ENCODE measurements at regions not wholly inside any gene's neighbourhood (a gene's known extent, or its start where the extent isn't known, plus 50 kb on each side); places are given as distances from the start of the nearest gene placed in this dataset.

DNA sequence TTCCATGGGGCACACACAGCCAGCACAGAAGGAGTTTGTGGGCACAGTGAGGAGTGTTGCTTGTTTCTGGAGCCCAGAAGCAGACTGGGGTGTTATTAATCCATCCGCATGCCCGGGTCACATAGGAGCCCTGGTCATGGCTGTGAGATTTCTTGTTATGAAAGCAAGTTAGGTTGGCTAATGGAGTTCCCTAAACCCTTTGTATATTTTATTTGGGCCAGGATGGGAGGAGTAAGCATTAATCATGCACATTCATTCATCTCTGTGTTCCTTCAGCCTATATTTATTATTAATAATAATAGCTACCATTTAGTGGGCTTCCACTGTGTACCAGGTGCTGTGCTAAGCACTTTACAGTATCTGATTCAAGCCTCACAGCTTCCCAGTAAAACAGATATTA lies 200.6 kb upstream of the CDH5 start:
- no peaks in the 10 kb centered on the region for H3K4me1 ChIP-seq (ENCODE audit: low read depth)
- no peak for DNase-seq
- no peak for ATAC-seq
- intact Hi-C loops (cut with DNase I, micrococcal nuclease): no loop called here
- TF ChIP-seq, protein P1, sequence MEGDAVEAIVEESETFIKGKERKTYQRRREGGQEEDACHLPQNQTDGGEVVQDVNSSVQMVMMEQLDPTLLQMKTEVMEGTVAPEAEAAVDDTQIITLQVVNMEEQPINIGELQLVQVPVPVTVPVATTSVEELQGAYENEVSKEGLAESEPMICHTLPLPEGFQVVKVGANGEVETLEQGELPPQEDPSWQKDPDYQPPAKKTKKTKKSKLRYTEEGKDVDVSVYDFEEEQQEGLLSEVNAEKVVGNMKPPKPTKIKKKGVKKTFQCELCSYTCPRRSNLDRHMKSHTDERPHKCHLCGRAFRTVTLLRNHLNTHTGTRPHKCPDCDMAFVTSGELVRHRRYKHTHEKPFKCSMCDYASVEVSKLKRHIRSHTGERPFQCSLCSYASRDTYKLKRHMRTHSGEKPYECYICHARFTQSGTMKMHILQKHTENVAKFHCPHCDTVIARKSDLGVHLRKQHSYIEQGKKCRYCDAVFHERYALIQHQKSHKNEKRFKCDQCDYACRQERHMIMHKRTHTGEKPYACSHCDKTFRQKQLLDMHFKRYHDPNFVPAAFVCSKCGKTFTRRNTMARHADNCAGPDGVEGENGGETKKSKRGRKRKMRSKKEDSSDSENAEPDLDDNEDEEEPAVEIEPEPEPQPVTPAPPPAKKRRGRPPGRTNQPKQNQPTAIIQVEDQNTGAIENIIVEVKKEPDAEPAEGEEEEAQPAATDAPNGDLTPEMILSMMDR (IDR thresholded peaks at IDR 0.05): no peak
- no peaks in the 10 kb centered on the region for H3K9me3 ChIP-seq
- H3K4me3 ChIP-seq: no peak overlapping the region
- H3K36me3 ChIP-seq (ENCODE audit: low read depth): no peaks in the 10 kb centered on the region

DNA sequence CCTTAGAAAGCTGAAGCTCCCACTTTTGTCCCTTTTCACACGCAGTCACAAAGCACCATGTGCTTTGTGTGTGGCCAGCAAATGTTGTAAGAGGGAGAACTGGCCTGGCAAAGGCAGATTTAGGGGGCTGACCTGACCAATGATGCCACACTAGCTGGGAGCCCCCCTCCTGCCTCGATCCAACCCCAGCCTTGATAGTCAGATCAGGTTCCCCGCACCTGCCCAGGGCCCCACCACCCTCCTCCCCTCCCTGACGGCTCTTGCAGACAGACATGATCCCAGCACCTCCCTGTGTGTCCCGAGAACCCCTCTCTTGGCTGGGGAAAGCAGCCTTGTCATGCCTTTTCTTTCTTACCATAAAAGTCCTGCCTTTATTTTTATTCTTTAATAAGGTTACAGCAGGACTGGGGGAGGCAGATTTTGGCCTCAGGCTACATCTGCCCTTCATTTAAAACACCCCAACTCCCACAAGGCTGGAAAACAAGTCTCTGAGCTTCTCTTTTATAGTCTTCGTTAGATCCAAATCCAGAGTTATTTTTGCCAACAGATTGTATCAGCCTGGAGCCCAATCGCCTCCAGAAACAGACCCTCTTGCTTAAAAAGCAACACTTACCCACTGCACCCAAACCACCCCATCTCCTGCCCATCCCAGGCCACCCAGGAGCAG lies 201.8 kb upstream of the CDH5 start:
- Histone ChIP-seq H3K9me3 (no peaks in the 10 kb centered on the region), H3K4me3 (no peak overlapping the region), H3K4me1 (ENCODE audit: low read depth) (no peaks in the 10 kb centered on the region), H3K36me3 (ENCODE audit: low read depth) (no peaks in the 10 kb centered on the region)
- TF ChIP-seq, protein P1 (IDR thresholded peaks at IDR 0.05): no peak
- no peak for DNase-seq
- intact Hi-C loops (cut with DNase I, micrococcal nuclease): no loop called here
- no peak for ATAC-seq

DNA sequence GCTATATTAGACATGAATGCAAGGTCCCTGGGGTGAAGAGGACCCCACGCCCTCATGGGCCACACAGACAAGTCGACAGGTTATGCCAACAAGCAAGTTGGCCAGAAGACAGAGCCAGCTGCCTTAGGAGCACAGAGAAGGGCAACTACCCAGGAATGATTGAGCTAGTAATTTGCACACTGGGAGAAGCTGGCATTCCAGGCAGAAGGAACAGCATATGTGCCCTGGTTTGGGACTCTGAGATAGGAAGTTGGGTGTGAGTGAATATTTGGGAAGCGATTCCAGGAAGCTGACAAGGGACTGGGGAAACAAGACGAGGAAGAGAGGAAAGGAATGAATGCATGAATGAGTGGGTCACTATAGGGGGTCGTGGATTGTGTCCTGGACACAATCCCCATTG lies 203.7 kb upstream of the CDH5 start:
- H3K4me1 ChIP-seq (ENCODE audit: low read depth): no peaks in the 10 kb centered on the region
- no peak for ATAC-seq
- TF ChIP-seq, protein P1 (IDR thresholded peaks at IDR 0.05): no peak

DNA sequence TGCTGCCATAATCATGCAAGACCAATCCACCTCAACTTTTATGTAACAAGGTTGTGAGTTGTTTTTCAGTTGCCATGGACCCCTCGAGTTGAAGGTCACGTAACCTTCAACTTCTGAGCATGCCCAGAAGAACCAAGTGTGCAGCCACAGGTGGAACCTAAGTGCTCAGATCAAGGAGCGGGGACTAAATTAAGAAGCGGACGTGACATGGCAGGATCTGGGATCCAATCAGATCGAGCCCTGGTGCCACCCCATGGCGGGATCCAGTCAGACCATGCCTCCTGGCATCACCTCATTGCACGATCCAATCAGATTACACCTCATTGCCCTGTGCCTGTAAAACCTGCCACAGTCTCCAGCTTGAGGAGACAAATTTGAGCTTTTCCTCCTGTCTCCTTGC lies 204.5 kb upstream of the CDH5 start:
- Histone ChIP-seq H3K4me1 (ENCODE audit: low read depth) (no peaks in the 10 kb centered on the region), H3K9me3 (no peaks in the 10 kb centered on the region), H3K4me3 (no peak overlapping the region), H3K36me3 (ENCODE audit: low read depth) (no peaks in the 10 kb centered on the region)
- TF ChIP-seq, protein P1 (IDR thresholded peaks at IDR 0.05): no peak
- no peak for DNase-seq
- ATAC-seq: no peak
- intact Hi-C loops (cut with DNase I, micrococcal nuclease): no loop called here

More for the DNA sequence above, 203.7 kb upstream of the CDH5 start:
- DNase-seq: no peak
- intact Hi-C loops (cut with DNase I, micrococcal nuclease): no loop called here
- Histone ChIP-seq H3K9me3 (no peaks in the 10 kb centered on the region), H3K4me3 (no peak overlapping the region), H3K36me3 (ENCODE audit: low read depth) (no peaks in the 10 kb centered on the region)

DNA sequence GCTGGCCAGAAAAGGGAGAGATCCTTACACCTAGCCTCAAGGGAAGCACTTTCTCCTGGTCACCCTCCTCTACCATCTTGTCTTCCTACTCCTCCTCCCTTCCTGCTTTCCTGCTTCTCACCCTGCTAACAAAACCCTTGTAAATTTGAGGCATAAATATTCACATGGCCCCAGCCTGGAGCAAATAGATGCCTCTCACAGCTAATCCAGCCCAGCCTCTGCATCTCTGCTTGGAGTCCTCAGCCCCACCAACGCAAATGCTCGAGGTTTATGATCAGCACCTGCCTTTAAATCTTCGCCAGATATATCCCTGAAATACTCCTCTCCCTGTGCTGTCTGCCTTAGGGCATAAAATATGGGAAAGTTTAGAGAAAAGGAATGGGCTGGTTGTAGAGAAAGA lies 205.2 kb upstream of the CDH5 start:
- TF ChIP-seq, protein P1 (IDR thresholded peaks at IDR 0.05): no peak
- intact Hi-C loops (cut with DNase I, micrococcal nuclease): no loop called here
- Histone ChIP-seq H3K36me3 (ENCODE audit: low read depth) (no peaks in the 10 kb centered on the region), H3K9me3 (no peaks in the 10 kb centered on the region), H3K4me3 (no peak overlapping the region), H3K4me1 (ENCODE audit: low read depth) (no peaks in the 10 kb centered on the region)
- DNase-seq (no peak), ATAC-seq (no peak)

DNA sequence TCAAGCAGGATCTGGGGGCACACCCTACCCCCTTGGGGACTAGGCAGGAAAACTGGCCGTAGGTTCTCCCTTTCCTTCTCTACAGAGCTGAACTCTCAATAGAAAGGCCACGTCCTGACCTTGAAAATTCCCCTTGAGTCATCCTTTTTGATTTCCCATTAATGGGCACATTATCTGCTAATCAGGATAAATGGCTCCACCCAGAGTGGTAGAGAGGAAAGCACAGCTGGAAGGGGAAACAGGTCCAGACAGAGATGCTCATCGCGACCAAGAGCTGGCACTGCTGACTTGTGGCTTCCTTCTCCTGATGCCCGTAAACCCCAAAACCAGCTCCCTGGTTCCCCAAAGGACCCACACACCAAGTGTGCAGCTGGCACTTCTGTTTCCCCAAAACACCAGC lies 206.5 kb upstream of the CDH5 start:
- intact Hi-C loops (cut with DNase I, micrococcal nuclease): no loop called here
- no peak for ATAC-seq
- TF ChIP-seq, protein P1 (IDR thresholded peaks at IDR 0.05): no peak

More for the DNA sequence above, 206.5 kb upstream of the CDH5 start:
- Histone ChIP-seq H3K9me3 (no peaks in the 10 kb centered on the region), H3K4me1 (ENCODE audit: low read depth) (no peaks in the 10 kb centered on the region), H3K4me3 (no peak overlapping the region), H3K36me3 (ENCODE audit: low read depth) (no peaks in the 10 kb centered on the region)
- no peak for DNase-seq
